GM12873 (cell line): ENCODE measurements at regions not wholly inside any gene's neighbourhood (a gene's known extent, or its start where the extent isn't known, plus 50 kb on each side); places are given as distances from the start of the nearest gene placed in this dataset.

Experiments used
- CTCF ChIP-seq: IDR thresholded peaks from 2 replicates; pipeline ENCODE4 v1.5.1; 2012; ENCODE audit warnings: low read depth, mild to moderate bottlenecking, moderate library complexity, low read length, control low read depth; ENCODE audit not compliant: insufficient read depth; ENCODE audit errors: missing control alignments

- TF ChIP-seq CTCF: no peak
These were observed 234.1 kb downstream of the CPE start for GRCh38 chr4:165612936-165613335.

GRCh38 chr4:165613581-165613980 is 234.8 kb downstream of the CPE start:
- TF ChIP-seq CTCF: no peak

- TF ChIP-seq CTCF: no peak
These were observed 242.1 kb downstream of the CPE start for GRCh38 chr4:165620913-165621312.

GRCh38 chr4:165621983-165622382 is 243.2 kb downstream of the CPE start:
- no peak for TF ChIP-seq CTCF

- no peak for TF ChIP-seq CTCF
These were observed 246.5 kb downstream of the CPE start for GRCh38 chr4:165625281-165625680.

GRCh38 chr4:165626316-165626715 is 246.7 kb upstream of the TLL1 start:
- TF ChIP-seq CTCF: no peak

GRCh38 chr4:165627128-165627527 is 245.9 kb upstream of the TLL1 start:
- no peak for TF ChIP-seq CTCF
